ENCODE measurements at regions not wholly inside any gene's neighbourhood (a gene's known extent, or its start where the extent isn't known, plus 50 kb on each side); places are given as distances from the start of the nearest gene placed in this dataset.

DNA sequence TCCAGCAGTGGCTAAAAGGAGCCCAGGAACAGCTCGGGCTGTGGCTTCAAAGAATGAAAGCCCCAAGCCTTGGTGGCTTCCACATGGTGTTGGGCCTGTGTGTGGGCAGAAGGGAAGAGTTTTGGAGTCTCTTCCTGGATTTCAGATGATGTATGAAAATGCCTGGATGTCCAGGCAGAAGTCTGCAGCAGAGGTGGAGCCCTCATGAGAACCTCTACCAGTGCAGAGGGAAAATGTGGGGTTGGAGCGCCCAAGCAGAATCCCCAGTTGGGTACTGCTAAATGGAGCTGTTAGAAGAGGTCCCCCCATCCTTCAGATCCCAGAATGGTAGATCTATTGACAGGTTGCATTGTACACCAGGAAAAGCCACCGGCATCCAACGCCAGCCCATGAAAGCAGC lies 412.1 kb downstream of the TDRD15 start:
- WGBS (ENCODE audit: insufficient coverage, insufficient read length): no CpG with 5 or more reads among the region's 4 CpGs
- no peaks in the 10 kb centered on the region for H3K27me3 ChIP-seq (ENCODE audit: control insufficient read depth, insufficient read depth, low read length)

DNA sequence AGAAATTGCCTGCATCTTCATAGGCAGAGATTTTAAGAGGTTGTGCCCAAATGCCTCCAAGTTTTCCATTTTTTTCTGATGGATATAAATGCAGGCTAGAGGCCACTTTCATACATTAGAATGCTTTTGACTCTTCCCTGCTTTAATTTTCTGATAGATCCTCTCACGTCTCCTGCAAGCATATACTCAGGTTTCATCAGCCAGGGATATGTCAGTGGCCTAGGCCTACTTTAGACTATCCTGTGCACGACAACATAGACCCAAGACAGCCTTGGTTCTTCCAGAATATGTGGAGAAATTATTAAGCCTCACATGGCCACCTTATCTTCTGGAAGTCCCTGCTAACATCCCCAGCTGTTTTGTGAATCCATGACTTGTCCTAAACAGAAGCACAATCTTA lies 415.9 kb downstream of the TDRD15 start:
- no peak overlapping the region for H3K4me3 ChIP-seq (ENCODE audit: low read length)
- WGBS (ENCODE audit: insufficient coverage, insufficient read length): no CpG with 5 or more reads among the region's 2 CpGs
- no peak for DNase-seq (ENCODE audit: low read depth, low spot score)
- H3K4me1 ChIP-seq (ENCODE audit: control insufficient read depth, insufficient read depth, low read length): no peaks in the 10 kb centered on the region
- no peak overlapping the region for H3K27ac ChIP-seq (ENCODE audit: low read length)
- no peaks in the 10 kb centered on the region; the same call in 1 of the 2 replicates for H3K9me3 ChIP-seq (ENCODE audit: control insufficient read depth, insufficient read depth, low read length)
- H3K27me3 ChIP-seq (ENCODE audit: control insufficient read depth, insufficient read depth, low read length): no peaks in the 10 kb centered on the region
- no peaks in the 10 kb centered on the region for H3K36me3 ChIP-seq (ENCODE audit: control insufficient read depth, insufficient read depth, low read length)

More for the DNA sequence above, 412.1 kb downstream of the TDRD15 start:
- Histone ChIP-seq H3K4me1 (ENCODE audit: control insufficient read depth, insufficient read depth, low read length) (no peaks in the 10 kb centered on the region), H3K4me3 (ENCODE audit: low read length) (no peak overlapping the region), H3K27ac (ENCODE audit: low read length) (no peak overlapping the region), H3K9me3 (ENCODE audit: control insufficient read depth, insufficient read depth, low read length) (no peaks in the 10 kb centered on the region; the same call in 1 of the 2 replicates), H3K36me3 (ENCODE audit: control insufficient read depth, insufficient read depth, low read length) (no peaks in the 10 kb centered on the region)
- DNase-seq (ENCODE audit: low read depth, low spot score): no peak

DNA sequence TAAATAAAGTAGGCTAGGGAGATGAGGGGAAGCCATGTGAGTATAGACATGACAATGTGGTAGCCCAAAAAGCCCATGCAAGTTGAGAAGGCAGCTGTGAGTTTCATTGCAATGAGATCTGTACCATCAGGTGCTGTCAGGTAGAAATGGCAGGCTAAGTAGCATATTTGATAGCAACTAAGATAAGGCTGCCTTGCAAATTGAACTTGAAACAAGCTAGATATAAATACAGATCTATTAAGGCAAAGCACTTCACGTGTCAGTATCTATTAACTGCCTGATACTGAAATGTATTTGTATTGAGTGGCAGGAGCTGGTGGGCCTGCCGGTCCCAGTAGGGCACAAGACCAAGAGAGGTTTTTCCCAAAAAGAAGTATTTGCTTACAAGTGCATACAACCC lies 419.9 kb downstream of the TDRD15 start:
- H3K4me1 ChIP-seq (ENCODE audit: control insufficient read depth, insufficient read depth, low read length): no peaks in the 10 kb centered on the region
- H3K4me3 ChIP-seq (ENCODE audit: low read length): no peak overlapping the region
- H3K9me3 ChIP-seq (ENCODE audit: control insufficient read depth, insufficient read depth, low read length): no peaks in the 10 kb centered on the region
- H3K36me3 ChIP-seq (ENCODE audit: control insufficient read depth, insufficient read depth, low read length): no peaks in the 10 kb centered on the region
- H3K27ac ChIP-seq (ENCODE audit: low read length): no peak overlapping the region
- no peak for DNase-seq (ENCODE audit: low read depth, low spot score)
- no CpG with 5 or more reads among the region's 2 CpGs for WGBS (ENCODE audit: insufficient coverage, insufficient read length)
- H3K27me3 ChIP-seq (ENCODE audit: control insufficient read depth, insufficient read depth, low read length): no peaks in the 10 kb centered on the region

DNA sequence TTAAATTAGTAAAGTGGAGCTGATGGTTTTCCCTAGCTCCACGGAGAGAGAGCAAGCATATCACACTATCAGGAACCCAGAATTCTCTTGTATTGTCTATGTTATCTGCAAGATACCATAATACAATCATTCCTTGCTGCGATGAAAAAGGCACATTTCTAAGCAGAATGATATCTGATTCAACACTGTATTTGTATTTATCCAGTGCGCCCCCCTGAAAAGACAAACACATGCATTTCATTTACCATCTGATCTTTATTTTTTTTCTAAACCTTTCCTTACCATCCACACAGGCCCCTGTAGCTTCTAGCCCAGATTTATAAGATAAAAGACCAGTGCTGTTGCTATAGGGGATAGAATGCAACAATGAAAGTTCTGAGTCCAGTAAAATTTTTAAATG lies 420.6 kb downstream of the TDRD15 start:
- no peak overlapping the region for H3K27ac ChIP-seq (ENCODE audit: low read length)
- no peak overlapping the region for H3K4me3 ChIP-seq (ENCODE audit: low read length)
- WGBS (ENCODE audit: insufficient coverage, insufficient read length): no CpG with 5 or more reads among the region's 3 CpGs
- no peaks in the 10 kb centered on the region for H3K9me3 ChIP-seq (ENCODE audit: control insufficient read depth, insufficient read depth, low read length)
- no peaks in the 10 kb centered on the region for H3K36me3 ChIP-seq (ENCODE audit: control insufficient read depth, insufficient read depth, low read length)
- no peaks in the 10 kb centered on the region for H3K27me3 ChIP-seq (ENCODE audit: control insufficient read depth, insufficient read depth, low read length)
- no peak for DNase-seq (ENCODE audit: low read depth, low spot score)
- no peaks in the 10 kb centered on the region for H3K4me1 ChIP-seq (ENCODE audit: control insufficient read depth, insufficient read depth, low read length)

DNA sequence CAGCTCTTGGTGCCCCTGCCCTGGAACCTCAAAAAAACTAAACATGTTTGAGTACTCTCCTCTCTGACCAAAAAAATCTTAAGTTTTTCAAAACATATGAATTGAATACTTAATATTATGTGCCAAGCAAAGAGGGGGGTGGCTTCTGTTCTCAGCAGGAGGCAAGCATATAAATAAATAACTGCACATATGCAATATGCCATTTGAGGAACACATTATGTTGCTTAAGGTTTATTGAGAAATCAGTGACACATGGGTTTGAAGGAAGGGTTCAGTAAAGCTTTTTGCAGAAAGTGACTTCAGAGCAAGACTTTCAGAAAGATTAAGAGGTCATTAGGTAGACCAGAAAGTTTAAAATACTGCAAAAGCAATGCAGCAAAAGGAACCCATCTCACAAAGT lies 429.2 kb downstream of the TDRD15 start:
- Histone ChIP-seq H3K9me3 (ENCODE audit: control insufficient read depth, insufficient read depth, low read length) (no peaks in the 10 kb centered on the region), H3K4me3 (ENCODE audit: low read length) (no peak overlapping the region), H3K4me1 (ENCODE audit: control insufficient read depth, insufficient read depth, low read length) (no peaks in the 10 kb centered on the region), H3K27ac (ENCODE audit: low read length) (no peak overlapping the region), H3K27me3 (ENCODE audit: control insufficient read depth, insufficient read depth, low read length) (no peaks in the 10 kb centered on the region), H3K36me3 (ENCODE audit: control insufficient read depth, insufficient read depth, low read length) (no peaks in the 10 kb centered on the region)
- DNase-seq (ENCODE audit: low read depth, low spot score): no peak

DNA sequence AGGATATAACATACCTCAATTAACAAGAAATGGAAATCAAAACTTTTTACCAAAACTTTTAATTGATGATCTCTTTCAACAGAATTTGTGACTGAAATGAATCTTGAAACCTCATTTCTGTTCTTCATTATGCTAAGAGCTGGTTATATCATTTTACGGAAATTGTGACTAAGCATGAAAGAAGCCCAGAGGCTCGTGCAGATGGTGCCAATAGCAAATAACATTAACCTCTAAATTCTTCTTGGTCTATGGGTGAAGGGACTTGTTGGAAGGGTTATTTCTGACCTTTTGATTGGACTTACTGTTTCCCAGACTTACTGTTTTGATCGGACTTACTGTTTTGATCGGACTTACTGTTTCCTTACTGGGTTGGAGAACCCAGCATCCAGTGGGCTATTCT lies 435.6 kb downstream of the TDRD15 start:
- no CpG with 5 or more reads among the region's 4 CpGs for WGBS (ENCODE audit: insufficient coverage, insufficient read length)
- DNase-seq (ENCODE audit: low read depth, low spot score): no peak
- no peaks in the 10 kb centered on the region for H3K9me3 ChIP-seq (ENCODE audit: control insufficient read depth, insufficient read depth, low read length)
- H3K36me3 ChIP-seq (ENCODE audit: control insufficient read depth, insufficient read depth, low read length): no peaks in the 10 kb centered on the region
- H3K4me1 ChIP-seq (ENCODE audit: control insufficient read depth, insufficient read depth, low read length): no peaks in the 10 kb centered on the region
- H3K27me3 ChIP-seq (ENCODE audit: control insufficient read depth, insufficient read depth, low read length): no peaks in the 10 kb centered on the region
- no peak overlapping the region for H3K27ac ChIP-seq (ENCODE audit: low read length)
- no peak overlapping the region for H3K4me3 ChIP-seq (ENCODE audit: low read length)

DNA sequence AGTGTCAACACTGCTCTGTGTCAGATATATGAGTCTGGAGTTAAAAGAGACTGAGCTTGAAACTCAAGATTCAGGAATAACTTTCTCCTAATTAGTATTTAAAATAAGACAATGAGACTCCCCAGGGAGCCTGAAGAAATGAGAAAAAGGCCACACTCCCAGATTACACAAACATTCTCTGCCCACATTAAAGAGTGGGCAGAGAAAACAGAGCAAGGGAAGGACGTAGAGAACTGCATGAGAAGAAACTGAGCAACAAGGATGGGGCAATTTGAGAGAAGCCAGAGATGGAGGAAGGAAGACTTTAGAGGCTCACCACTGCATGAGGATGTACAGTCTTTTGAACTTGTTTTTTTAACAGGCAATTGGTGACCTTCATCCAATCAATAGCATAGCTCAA lies 438.2 kb downstream of the TDRD15 start:
- no peak overlapping the region for H3K4me3 ChIP-seq (ENCODE audit: low read length)
- H3K27ac ChIP-seq (ENCODE audit: low read length): no peak overlapping the region
- DNase-seq (ENCODE audit: low read depth, low spot score): no peak
- no peaks in the 10 kb centered on the region for H3K4me1 ChIP-seq (ENCODE audit: control insufficient read depth, insufficient read depth, low read length)
- no peaks in the 10 kb centered on the region for H3K36me3 ChIP-seq (ENCODE audit: control insufficient read depth, insufficient read depth, low read length)
- no peaks in the 10 kb centered on the region for H3K9me3 ChIP-seq (ENCODE audit: control insufficient read depth, insufficient read depth, low read length)
- H3K27me3 ChIP-seq (ENCODE audit: control insufficient read depth, insufficient read depth, low read length): no peaks in the 10 kb centered on the region
- WGBS (ENCODE audit: insufficient coverage, insufficient read length): no CpG with 5 or more reads among the region's 1 CpG

DNA sequence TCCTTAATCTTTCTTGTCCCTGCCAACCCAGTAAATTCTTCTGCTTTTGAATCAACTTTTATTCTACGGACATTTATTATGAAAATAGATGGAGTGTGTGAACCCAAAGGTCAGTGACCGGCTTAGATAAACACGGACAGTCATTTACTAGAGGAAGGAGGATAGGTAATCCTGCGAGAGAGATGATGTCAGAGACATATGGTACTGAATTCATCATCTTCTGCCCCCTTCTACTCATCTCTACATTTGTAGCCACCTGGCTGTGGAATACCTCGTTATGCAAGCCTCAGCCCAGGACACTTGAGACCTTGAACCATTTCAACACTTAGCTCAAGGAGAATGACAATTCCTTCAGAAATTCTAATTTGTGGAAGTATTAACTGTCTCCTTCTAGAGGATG lies 443.6 kb downstream of the TDRD15 start:
- Histone ChIP-seq H3K4me3 (ENCODE audit: low read length) (no peak overlapping the region), H3K9me3 (ENCODE audit: control insufficient read depth, insufficient read depth, low read length) (no peaks in the 10 kb centered on the region), H3K27me3 (ENCODE audit: control insufficient read depth, insufficient read depth, low read length) (no peaks in the 10 kb centered on the region), H3K27ac (ENCODE audit: low read length) (no peak overlapping the region), H3K4me1 (ENCODE audit: control insufficient read depth, insufficient read depth, low read length) (no peaks in the 10 kb centered on the region), H3K36me3 (ENCODE audit: control insufficient read depth, insufficient read depth, low read length) (no peaks in the 10 kb centered on the region)
- no peak for DNase-seq (ENCODE audit: low read depth, low spot score)
- no CpG with 5 or more reads among the region's 5 CpGs for WGBS (ENCODE audit: insufficient coverage, insufficient read length)

DNA sequence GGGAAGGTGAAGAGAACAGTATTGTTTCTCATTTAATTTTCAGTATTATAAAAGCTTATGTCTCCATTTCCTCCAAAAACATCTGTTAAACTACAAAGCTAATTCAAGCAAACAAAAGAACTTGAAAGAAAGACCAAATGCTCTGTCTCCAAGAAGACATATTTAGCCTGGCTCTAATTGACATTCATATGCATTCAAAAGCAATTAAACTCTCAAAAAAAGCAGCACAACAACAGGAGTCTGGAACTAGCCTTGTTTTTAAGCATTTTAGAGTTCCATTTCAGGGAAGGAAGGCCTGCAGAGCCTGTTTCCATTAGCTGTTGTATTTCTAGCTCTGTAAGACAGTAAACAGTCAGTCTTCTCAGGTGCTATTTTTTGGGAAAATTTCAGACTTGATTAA lies 447.9 kb downstream of the TDRD15 start:
- no peaks in the 10 kb centered on the region for H3K9me3 ChIP-seq (ENCODE audit: control insufficient read depth, insufficient read depth, low read length)
- H3K27ac ChIP-seq (ENCODE audit: low read length): no peak overlapping the region
- no peaks in the 10 kb centered on the region for H3K27me3 ChIP-seq (ENCODE audit: control insufficient read depth, insufficient read depth, low read length)
- H3K4me3 ChIP-seq (ENCODE audit: low read length): no peak overlapping the region
- H3K4me1 ChIP-seq (ENCODE audit: control insufficient read depth, insufficient read depth, low read length): no peaks in the 10 kb centered on the region
- DNase-seq (ENCODE audit: low read depth, low spot score): no peak
- H3K36me3 ChIP-seq (ENCODE audit: control insufficient read depth, insufficient read depth, low read length): no peaks in the 10 kb centered on the region

DNA sequence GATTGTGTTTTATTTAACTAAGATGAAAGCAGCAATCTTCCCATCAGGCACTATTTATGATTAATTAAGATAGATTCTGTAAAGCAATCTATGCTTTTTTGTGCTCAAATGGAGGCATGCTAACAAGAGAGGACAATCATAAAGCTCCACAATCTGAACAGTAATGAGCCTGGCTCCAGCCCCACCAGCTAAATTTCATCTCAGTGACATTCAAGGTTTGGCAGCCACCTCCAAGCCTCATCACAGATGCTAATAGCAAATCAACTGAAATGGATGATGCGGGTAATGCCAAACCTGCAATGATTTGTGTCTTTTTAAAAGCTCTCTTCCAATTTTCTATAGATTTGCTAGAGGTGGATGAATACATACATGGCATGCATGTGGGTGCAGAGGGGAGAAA lies 456.6 kb downstream of the TDRD15 start:
- no peaks in the 10 kb centered on the region for H3K36me3 ChIP-seq (ENCODE audit: control insufficient read depth, insufficient read depth, low read length)
- H3K27me3 ChIP-seq (ENCODE audit: control insufficient read depth, insufficient read depth, low read length): no peaks in the 10 kb centered on the region; the same call in 1 of the 2 replicates
- no peaks in the 10 kb centered on the region for H3K9me3 ChIP-seq (ENCODE audit: control insufficient read depth, insufficient read depth, low read length)
- no CpG with 5 or more reads among the region's 1 CpG for WGBS (ENCODE audit: insufficient coverage, insufficient read length)
- no peak overlapping the region for H3K4me3 ChIP-seq (ENCODE audit: low read length)
- DNase-seq (ENCODE audit: low read depth, low spot score): no peak
- no peak overlapping the region for H3K27ac ChIP-seq (ENCODE audit: low read length)
- no peaks in the 10 kb centered on the region for H3K4me1 ChIP-seq (ENCODE audit: control insufficient read depth, insufficient read depth, low read length)

DNA sequence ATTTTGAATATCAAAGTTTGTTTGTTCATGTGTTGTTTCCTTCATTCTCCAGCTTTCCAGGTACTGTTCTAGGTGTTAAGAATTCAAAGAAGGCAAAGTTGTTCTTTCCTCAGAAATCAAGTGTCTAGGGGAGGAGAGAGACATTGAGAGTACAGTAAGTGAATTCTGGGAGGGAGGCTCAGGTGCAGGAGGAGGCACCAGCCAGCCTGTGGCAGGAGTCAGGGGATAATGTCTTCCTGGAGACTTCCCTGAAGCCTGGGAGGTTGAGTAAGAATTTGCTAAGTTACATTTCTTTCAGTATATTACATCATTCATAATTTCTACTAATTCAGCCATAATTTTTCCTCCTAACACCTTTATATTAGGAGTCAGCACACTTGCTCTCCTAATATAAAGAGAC lies 462.1 kb downstream of the TDRD15 start:
- Histone ChIP-seq H3K36me3 (ENCODE audit: control insufficient read depth, insufficient read depth, low read length) (no peaks in the 10 kb centered on the region), H3K27ac (ENCODE audit: low read length) (no peak overlapping the region), H3K4me3 (ENCODE audit: low read length) (no peak overlapping the region), H3K27me3 (ENCODE audit: control insufficient read depth, insufficient read depth, low read length) (no peaks in the 10 kb centered on the region), H3K9me3 (ENCODE audit: control insufficient read depth, insufficient read depth, low read length) (no peaks in the 10 kb centered on the region), H3K4me1 (ENCODE audit: control insufficient read depth, insufficient read depth, low read length) (no peaks in the 10 kb centered on the region)
- no peak for DNase-seq (ENCODE audit: low read depth, low spot score)

Data from iPS DF 6.9 (cell line).